Peyer's patch (tissue), 4 donors: ENCODE measurements at regions not wholly inside any gene's neighbourhood (a gene's known extent, or its start where the extent isn't known, plus 50 kb on each side); places are given as distances from the start of the nearest gene placed in this dataset.

ENCODE experiments used
- POLR2A ChIP-seq, 2 donors: fragments of 450-650 bp; IDR thresholded peaks; one replicate each; pipeline ENCODE4 v1.5.1; 2017; ENCODE audit warnings: antibody characterized with exemption in 2 of 2, mild to moderate bottlenecking in 2 of 2, moderate library complexity in 2 of 2
- TF ChIP-seq, protein P1 (sequence below), 6 experiments: fragments of 450-650 bp in 4 of 6; fragments of 200-600 bp in 2 of 6; sonication (generic) in 1 of 6; IDR thresholded peaks; one replicate each; pipeline ENCODE4 v1.5.1; 2017 to 2019; ENCODE audit warnings: antibody characterized with exemption in 6 of 6, mild to moderate bottlenecking in 3 of 6, moderate library complexity in 1 of 6

- TF ChIP-seq, protein P1, sequence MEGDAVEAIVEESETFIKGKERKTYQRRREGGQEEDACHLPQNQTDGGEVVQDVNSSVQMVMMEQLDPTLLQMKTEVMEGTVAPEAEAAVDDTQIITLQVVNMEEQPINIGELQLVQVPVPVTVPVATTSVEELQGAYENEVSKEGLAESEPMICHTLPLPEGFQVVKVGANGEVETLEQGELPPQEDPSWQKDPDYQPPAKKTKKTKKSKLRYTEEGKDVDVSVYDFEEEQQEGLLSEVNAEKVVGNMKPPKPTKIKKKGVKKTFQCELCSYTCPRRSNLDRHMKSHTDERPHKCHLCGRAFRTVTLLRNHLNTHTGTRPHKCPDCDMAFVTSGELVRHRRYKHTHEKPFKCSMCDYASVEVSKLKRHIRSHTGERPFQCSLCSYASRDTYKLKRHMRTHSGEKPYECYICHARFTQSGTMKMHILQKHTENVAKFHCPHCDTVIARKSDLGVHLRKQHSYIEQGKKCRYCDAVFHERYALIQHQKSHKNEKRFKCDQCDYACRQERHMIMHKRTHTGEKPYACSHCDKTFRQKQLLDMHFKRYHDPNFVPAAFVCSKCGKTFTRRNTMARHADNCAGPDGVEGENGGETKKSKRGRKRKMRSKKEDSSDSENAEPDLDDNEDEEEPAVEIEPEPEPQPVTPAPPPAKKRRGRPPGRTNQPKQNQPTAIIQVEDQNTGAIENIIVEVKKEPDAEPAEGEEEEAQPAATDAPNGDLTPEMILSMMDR (IDR thresholded peaks at IDR 0.05): peak in 1 of 6 experiments; percentile 26
- peak; percentile 19 to 41 for TF ChIP-seq POLR2A (IDR thresholded peaks at IDR 0.05)
These were observed 124.4 kb upstream of the RNF32 start for GRCh38 chr7:156515911-156516790.
